GM23338 (cell line): ENCODE measurements at regions not wholly inside any gene's neighbourhood (a gene's known extent, or its start where the extent isn't known, plus 50 kb on each side); places are given as distances from the start of the nearest gene placed in this dataset.

Experiments used
- CTCF ChIP-seq, 2 experiments: fragments of 200-600 bp in 1 of 2; sonication (generic) in 1 of 2; conservative IDR thresholded peaks; 2 replicates each; pipeline versions ENCODE4 v1.5.1 to v1.6.1; 2016 to 2017; ENCODE audit warnings: antibody characterized with exemption in 2 of 2, low read depth in 2 of 2, mild to moderate bottlenecking in 2 of 2, moderate library complexity in 1 of 2
- EZH2 ChIP-seq: fragments of 200-600 bp; sonication (generic); IDR thresholded peaks from one replicate; pipeline ENCODE4 v1.8.0; 2017; ENCODE audit warnings: antibody characterized with exemption, mild to moderate bottlenecking, low read depth; ENCODE audit not compliant: unreplicated experiment
- POLR2AphosphoS5 ChIP-seq: IDR thresholded peaks from 2 replicates; pipeline ENCODE4 v1.6.1; 2016; ENCODE audit warnings: antibody characterized with exemption, low read depth

GRCh38 chr15:46343196-46343935 lies 708.5 kb downstream of the SQOR start:
- TF ChIP-seq CTCF (conservative IDR thresholded peaks at IDR 0.05; ENCODE audit: low read depth in 2 of 2) (no peak), POLR2AphosphoS5 (no peak), EZH2 (no peak)
